HepG2 (cell line): ENCODE measurements at regions not wholly inside any gene's neighbourhood (a gene's known extent, or its start where the extent isn't known, plus 50 kb on each side); places are given as distances from the start of the nearest gene placed in this dataset.

Experiments used
- CTCF ChIP-seq: sonication (generic); formaldehyde crosslinking; IDR thresholded peaks from 2 replicates; pipeline ENCODE4 v1.5.0; 2020; ENCODE audit warnings: mild to moderate bottlenecking, missing genetic modification reagents, moderate library complexity
- E2F1 ChIP-seq: sonication (generic); formaldehyde crosslinking; IDR thresholded peaks from 2 replicates; pipeline ENCODE4 v1.5.0; 2020; ENCODE audit warnings: missing genetic modification reagents
- EZH2 ChIP-seq: conservative IDR thresholded peaks from 2 replicates; pipeline ENCODE4 v1.6.1; 2012; ENCODE audit warnings: mild to moderate bottlenecking, low read depth, low read length, moderate library complexity
- ZNF792 ChIP-seq: IDR thresholded peaks from 2 replicates; pipeline ENCODE4 v1.6.1; 2016

GRCh38 chr3:8451696-8452095 lies 49.9 kb upstream of the LMCD1 start:
- TF ChIP-seq CTCF (CRISPR knock-in tag) (no peak), ZNF792 (CRISPR knock-in tag) (no peak), EZH2 (no peak), E2F1 (CRISPR knock-in tag) (no peak)
